Keratinocyte (primary cell): ENCODE measurements at regions not wholly inside any gene's neighbourhood (a gene's known extent, or its start where the extent isn't known, plus 50 kb on each side); places are given as distances from the start of the nearest gene placed in this dataset.

Source experiments
- DNase-seq: peaks from one replicate; pipeline ENCODE4 v3.0.0-alpha.2; 2011; ENCODE audit warnings: low read depth, missing footprints, low spot score
- FAIRE-seq: peaks from 2 replicates; lab custom pipeline; 2011; peaks lifted over from hg19 to GRCh38; lab: Jason Lieb, UNC
- H2AFZ ChIP-seq: 2 replicates; pipeline ENCODE4 v1.6.0; 2012; ENCODE audit warnings: low read length, control low read depth, inconsistent platforms; ENCODE audit not compliant: control insufficient read depth
- H3K27ac ChIP-seq: 2 replicates; pipeline ENCODE4 v1.5.1; 2011; ENCODE audit warnings: low read length; ENCODE audit not compliant: control insufficient read depth, insufficient read depth
- H3K27me3 ChIP-seq: 3 replicates; pipeline ENCODE4 v1.6.0; 2011; ENCODE audit warnings: low read length; ENCODE audit not compliant: control insufficient read depth, insufficient read depth; ENCODE audit errors: extremely low read depth
- H3K36me3 ChIP-seq, 2 experiments: 2 replicates in 1 of 2; 3 replicates in 1 of 2; pipeline ENCODE4 v1.5.1; 2011; ENCODE audit warnings: low read length in 2 of 2, mild to moderate bottlenecking in 1 of 2; ENCODE audit not compliant: control insufficient read depth in 2 of 2, insufficient read depth in 2 of 2; ENCODE audit errors: extremely low read depth in 1 of 2
- H3K4me1 ChIP-seq: 3 replicates; pipeline ENCODE4 v1.5.1; 2011; ENCODE audit warnings: low read length; ENCODE audit not compliant: control insufficient read depth, insufficient read depth; ENCODE audit errors: extremely low read depth
- H3K4me2 ChIP-seq: 3 replicates; pipeline ENCODE4 v1.6.0; 2011; ENCODE audit warnings: low read depth, low read length; ENCODE audit not compliant: control insufficient read depth, insufficient read depth; ENCODE audit errors: extremely low read depth
- H3K4me3 ChIP-seq, 3 experiments: fragments of 200-600 bp in 1 of 3; sonication (generic) in 1 of 3; 2 replicates in 2 of 3; 3 replicates in 1 of 3; pipeline ENCODE4 v1.5.1; 2011 to 2016; ENCODE audit warnings: low read length in 3 of 3, mild to moderate bottlenecking in 3 of 3, control low read depth in 2 of 3, inconsistent platforms in 1 of 3, low read depth in 1 of 3, mixed read lengths in 1 of 3, mixed run types in 1 of 3, moderate library complexity in 1 of 3; ENCODE audit not compliant: control insufficient read depth in 2 of 3, insufficient read depth in 2 of 3; ENCODE audit errors: extremely low read depth in 1 of 3
- H3K79me2 ChIP-seq: 2 replicates; pipeline ENCODE4 v1.6.0; 2012; ENCODE audit warnings: low read length; ENCODE audit not compliant: control insufficient read depth, insufficient read depth
- H3K9ac ChIP-seq: 3 replicates; pipeline ENCODE4 v1.6.0; 2011; ENCODE audit warnings: low read length; ENCODE audit not compliant: control insufficient read depth, insufficient read depth; ENCODE audit errors: extremely low read depth
- H3K9me1 ChIP-seq: 3 replicates; pipeline ENCODE4 v1.6.0; 2011; ENCODE audit warnings: low read length; ENCODE audit not compliant: control insufficient read depth, insufficient read depth; ENCODE audit errors: extremely low read depth
- H3K9me3 ChIP-seq: 2 replicates; pipeline ENCODE4 v1.5.1; 2012; ENCODE audit warnings: low read depth, low read length; ENCODE audit not compliant: control insufficient read depth
- H4K20me1 ChIP-seq: 3 replicates; pipeline ENCODE4 v1.6.0; 2011; ENCODE audit warnings: low read length; ENCODE audit not compliant: control insufficient read depth, insufficient read depth; ENCODE audit errors: extremely low read depth
- EZH2 ChIP-seq: IDR thresholded peaks from one replicate; pipeline ENCODE4 v1.6.1; 2012; ENCODE audit warnings: inconsistent platforms, mild to moderate bottlenecking, low read length, moderate library complexity
- dilution Hi-C: fragments of 300-500 bp; cut with MboI; formaldehyde crosslinking; loops from one replicate; pipeline ENCODE4 v1.7.0; 2020; ENCODE audit warnings: low sequenced_read_pairs; ENCODE audit not compliant: extremely low pct_ligation_motif_present
- TF ChIP-seq, protein P1 (sequence below), 3 experiments: IDR thresholded peaks in 1 of 3; conservative IDR thresholded peaks in 1 of 3; optimal IDR thresholded peaks in 1 of 3; 2 replicates in 2 of 3; 3 replicates in 1 of 3; pipeline versions ENCODE3 to v1.5.1; 2011; ENCODE audit warnings: low read length in 3 of 3, mild to moderate bottlenecking in 3 of 3, moderate library complexity in 2 of 3, control low read depth in 1 of 3, inconsistent platforms in 1 of 3; ENCODE audit not compliant: insufficient read depth in 2 of 3; ENCODE audit errors: extremely low read depth in 1 of 3

DNA sequence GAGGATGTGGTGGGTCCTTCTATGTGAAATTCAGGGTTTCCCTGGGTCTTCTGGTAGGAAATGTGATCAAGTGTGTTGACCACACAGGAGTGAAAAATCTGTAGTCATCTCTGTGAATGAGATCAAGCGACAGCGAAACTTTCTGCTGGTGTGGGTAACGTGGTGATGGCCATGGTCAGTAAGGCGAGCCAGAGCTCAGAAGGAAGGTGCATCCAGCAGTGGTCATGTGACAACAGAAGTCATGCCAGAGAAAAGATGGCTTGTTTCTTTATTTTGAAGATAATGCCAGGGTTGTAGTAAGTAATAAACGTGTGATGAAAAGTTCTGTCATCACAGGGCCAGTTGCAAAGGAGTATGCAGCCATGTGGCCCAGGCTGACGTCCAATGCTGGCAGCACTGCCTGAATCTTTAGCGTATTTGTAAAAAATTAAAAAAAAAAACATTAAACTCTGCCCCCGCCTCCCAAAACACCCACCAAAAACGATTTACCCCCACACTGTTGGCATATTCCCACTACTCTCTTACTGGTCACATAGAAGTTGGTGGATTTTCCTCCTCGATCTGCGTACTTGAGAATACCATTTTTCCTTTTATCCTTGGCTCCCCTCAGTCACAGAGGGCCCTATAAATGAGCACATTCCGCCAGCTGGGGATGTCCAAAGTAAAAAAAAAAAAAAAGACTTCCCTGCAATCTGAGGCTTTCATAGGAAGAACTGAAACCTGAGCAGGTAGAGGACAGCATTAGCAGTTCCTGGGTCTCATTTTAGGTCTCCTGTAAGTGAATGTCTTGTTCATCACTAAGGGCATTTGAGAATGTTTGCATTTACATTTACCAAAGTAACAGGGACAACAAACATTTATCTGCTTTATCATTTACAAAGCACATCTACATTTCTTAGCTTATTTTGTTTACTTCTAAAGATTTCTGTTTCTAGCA lies 70.6 kb downstream of the SLC4A3 start:
- Histone ChIP-seq H3K27me3 (no peaks in the 10 kb centered on the region), H3K4me2 (peak overlapping the region; percentile 72), H2AFZ (peak overlapping the region; percentile 36), H3K4me1 (peaks cover 32% of the 10 kb centered on the region), H4K20me1 (no peaks in the 10 kb centered on the region), H3K9ac (no peak overlapping the region), H3K36me3 (no peaks in the 10 kb centered on the region), H3K9me1 (no peaks in the 10 kb centered on the region), H3K4me3 (no peak overlapping the region), H3K79me2 (no peaks in the 10 kb centered on the region), H3K9me3 (no peaks in the 10 kb centered on the region), H3K27ac (peak overlapping the region; percentile 56)
- TF ChIP-seq, protein P1, sequence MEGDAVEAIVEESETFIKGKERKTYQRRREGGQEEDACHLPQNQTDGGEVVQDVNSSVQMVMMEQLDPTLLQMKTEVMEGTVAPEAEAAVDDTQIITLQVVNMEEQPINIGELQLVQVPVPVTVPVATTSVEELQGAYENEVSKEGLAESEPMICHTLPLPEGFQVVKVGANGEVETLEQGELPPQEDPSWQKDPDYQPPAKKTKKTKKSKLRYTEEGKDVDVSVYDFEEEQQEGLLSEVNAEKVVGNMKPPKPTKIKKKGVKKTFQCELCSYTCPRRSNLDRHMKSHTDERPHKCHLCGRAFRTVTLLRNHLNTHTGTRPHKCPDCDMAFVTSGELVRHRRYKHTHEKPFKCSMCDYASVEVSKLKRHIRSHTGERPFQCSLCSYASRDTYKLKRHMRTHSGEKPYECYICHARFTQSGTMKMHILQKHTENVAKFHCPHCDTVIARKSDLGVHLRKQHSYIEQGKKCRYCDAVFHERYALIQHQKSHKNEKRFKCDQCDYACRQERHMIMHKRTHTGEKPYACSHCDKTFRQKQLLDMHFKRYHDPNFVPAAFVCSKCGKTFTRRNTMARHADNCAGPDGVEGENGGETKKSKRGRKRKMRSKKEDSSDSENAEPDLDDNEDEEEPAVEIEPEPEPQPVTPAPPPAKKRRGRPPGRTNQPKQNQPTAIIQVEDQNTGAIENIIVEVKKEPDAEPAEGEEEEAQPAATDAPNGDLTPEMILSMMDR (optimal IDR thresholded peaks at IDR 0.05 in 1 of 3, IDR thresholded peaks at IDR 0.05 in 1 of 3, conservative IDR thresholded peaks at IDR 0.05 in 1 of 3; ENCODE audit: extremely low read depth in 1 of 3, insufficient read depth in 2 of 3, low read length in 3 of 3) = no peak
- TF ChIP-seq EZH2 = no peak
- DNase-seq (no peak), FAIRE-seq (peak; percentile 26)
- dilution Hi-C loops = no loop called here

DNA sequence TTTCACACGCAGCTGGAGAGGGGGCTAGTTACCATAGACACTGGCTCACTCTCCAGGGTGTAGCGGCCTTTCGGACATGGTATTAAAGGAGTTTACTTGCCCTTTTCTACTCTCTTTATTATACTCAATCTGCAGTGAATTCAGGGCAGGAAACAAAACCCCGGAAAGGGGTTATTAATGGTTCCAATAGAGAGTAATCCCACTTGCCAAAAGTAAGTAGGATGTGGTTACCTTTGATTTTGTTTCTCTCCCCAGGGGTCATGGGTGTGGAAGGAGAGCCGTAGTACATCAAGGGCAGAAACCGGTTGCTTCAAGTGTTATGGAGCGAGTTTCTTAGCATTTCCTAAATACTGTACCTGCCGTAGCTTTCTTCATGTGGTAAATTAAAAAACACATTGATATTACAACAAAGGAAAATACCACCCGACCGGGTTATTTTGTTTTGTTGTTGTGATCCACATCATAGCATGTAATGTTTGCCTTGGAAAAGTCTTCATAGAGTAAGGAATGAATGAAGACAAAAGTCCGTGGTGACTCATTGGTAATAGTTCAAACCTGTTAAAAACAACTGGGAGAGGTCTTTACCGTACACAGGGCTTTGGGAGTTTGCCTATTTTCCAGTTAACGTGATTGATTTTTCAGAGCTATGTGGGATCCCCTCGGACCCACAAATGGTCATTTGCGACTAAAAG lies 71.5 kb downstream of the SLC4A3 start:
- Histone ChIP-seq H3K9me3 (no peaks in the 10 kb centered on the region), H3K27ac (peak overlapping the region; percentile 56), H3K36me3 (no peaks in the 10 kb centered on the region), H4K20me1 (no peaks in the 10 kb centered on the region), H3K79me2 (no peaks in the 10 kb centered on the region), H3K4me1 (peaks cover 39% of the 10 kb centered on the region), H2AFZ (peak overlapping the region; percentile 36), H3K9me1 (no peaks in the 10 kb centered on the region), H3K9ac (peak overlapping the region; percentile 10), H3K4me3 (peak overlapping the region in 1 of 3 experiments; percentile 6), H3K4me2 (peak overlapping the region; percentile 72), H3K27me3 (no peaks in the 10 kb centered on the region)
- no peak for DNase-seq
- dilution Hi-C loops = no loop called here
- no peak for TF ChIP-seq EZH2
- TF ChIP-seq, protein P1 (optimal IDR thresholded peaks at IDR 0.05 in 1 of 3, IDR thresholded peaks at IDR 0.05 in 1 of 3, conservative IDR thresholded peaks at IDR 0.05 in 1 of 3; ENCODE audit: extremely low read depth in 1 of 3, insufficient read depth in 2 of 3, low read length in 3 of 3) = no peak
- FAIRE-seq = peak; percentile 83
